ENCODE measurements at regions not wholly inside any gene's neighbourhood (a gene's known extent, or its start where the extent isn't known, plus 50 kb on each side); places are given as distances from the start of the nearest gene placed in this dataset.
"Not testable (repeated sequence)": the region's sequence is repeated elsewhere in the genome, so short reads cannot be mapped to it uniquely, and the experiment has no call there.

- Histone ChIP-seq H3K9me2 (replicated peaks; ENCODE audit: control insufficient read depth, low read length) (no peaks in the 10 kb centered on the region), H3K27me3 (ENCODE audit: control insufficient read depth, low read length) (no peaks in the 10 kb centered on the region), H3K4me3 (ENCODE audit: low read length) (no peak overlapping the region), H3K4me1 (ENCODE audit: control insufficient read depth, low read length) (no peaks in the 10 kb centered on the region), H3K27ac (ENCODE audit: low read depth, low read length) (no peak overlapping the region), H4K20me1 (ENCODE audit: control insufficient read depth, insufficient read depth, low read depth, low read length) (no peaks in the 10 kb centered on the region), H3F3A (ENCODE audit: control insufficient read depth, insufficient read depth) (no peaks in the 10 kb centered on the region), H3K36me3 (ENCODE audit: control insufficient read depth, low read length) (no peaks in the 10 kb centered on the region), H3K4me2 (ENCODE audit: low read length) (no peak overlapping the region), H3K9me3 (ENCODE audit: control insufficient read depth, insufficient read depth, low read length) (no peaks in the 10 kb centered on the region), H3K79me2 (ENCODE audit: control insufficient read depth, low read length) (no peaks in the 10 kb centered on the region)
- TF ChIP-seq CTCF (IDR thresholded peaks at IDR 0.05; ENCODE audit: low read depth, low read length, poor library complexity, severe bottlenecking), result no peak
- TF ChIP-seq EZH2phosphoT487 (IDR thresholded peaks at IDR 0.05; ENCODE audit: borderline replicate concordance, low read length), result no peak
Observed at GRCh38 chr6:128580224-128581110, 60.1 kb upstream of the PTPRK start.

DNA sequence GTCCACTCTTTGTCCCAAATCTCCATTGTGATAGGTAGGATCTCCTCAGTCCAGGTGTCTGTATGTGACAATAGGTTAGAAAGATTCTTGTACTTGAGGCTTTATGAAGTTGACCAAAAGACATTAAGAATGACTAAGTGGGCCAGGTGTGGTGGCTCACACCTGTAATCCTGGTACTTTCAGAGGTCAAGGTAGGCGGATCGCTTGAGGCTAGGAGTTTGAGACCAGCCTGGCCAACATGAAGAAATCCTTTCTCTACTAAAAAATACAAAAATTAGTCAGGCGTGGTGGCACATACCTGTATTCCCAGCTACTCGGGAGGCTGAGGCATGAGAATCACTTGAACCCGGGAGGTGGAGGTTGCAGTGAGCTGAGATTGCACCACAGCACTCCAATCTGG lies 54.9 kb upstream of the PTPRK start:
- not testable (repeated sequence) for H3K36me3 ChIP-seq (ENCODE audit: control insufficient read depth, low read length); H3K4me2 ChIP-seq (ENCODE audit: low read length); H3K9me3 ChIP-seq (ENCODE audit: control insufficient read depth, insufficient read depth, low read length); H3K27ac ChIP-seq (ENCODE audit: low read depth, low read length); H3K79me2 ChIP-seq (ENCODE audit: control insufficient read depth, low read length); H3F3A ChIP-seq (ENCODE audit: control insufficient read depth, insufficient read depth); H3K4me3 ChIP-seq (ENCODE audit: low read length); H4K20me1 ChIP-seq (ENCODE audit: control insufficient read depth, insufficient read depth, low read depth, low read length); H3K9me2 ChIP-seq (replicated peaks; ENCODE audit: control insufficient read depth, low read length); H3K4me1 ChIP-seq (ENCODE audit: control insufficient read depth, low read length); H3K27me3 ChIP-seq (ENCODE audit: control insufficient read depth, low read length)

GRCh38 chr6:128574402-128574801 lies 54.0 kb upstream of the PTPRK start:
- H4K20me1 ChIP-seq (ENCODE audit: control insufficient read depth, insufficient read depth, low read depth, low read length), result no peaks in the 10 kb centered on the region
- no peaks in the 10 kb centered on the region for H3K27me3 ChIP-seq (ENCODE audit: control insufficient read depth, low read length)
- H3K4me3 ChIP-seq (ENCODE audit: low read length), result no peak overlapping the region
- H3K9me3 ChIP-seq (ENCODE audit: control insufficient read depth, insufficient read depth, low read length), result no peaks in the 10 kb centered on the region
- TF ChIP-seq CTCF (IDR thresholded peaks at IDR 0.05; ENCODE audit: low read depth, low read length, poor library complexity, severe bottlenecking) (no peak), EZH2phosphoT487 (IDR thresholded peaks at IDR 0.05; ENCODE audit: borderline replicate concordance, low read length) (no peak)
- no peaks in the 10 kb centered on the region for H3K79me2 ChIP-seq (ENCODE audit: control insufficient read depth, low read length)
- no peaks in the 10 kb centered on the region for H3K4me1 ChIP-seq (ENCODE audit: control insufficient read depth, low read length)
- H3K9me2 ChIP-seq (replicated peaks; ENCODE audit: control insufficient read depth, low read length), result no peaks in the 10 kb centered on the region
- H3K36me3 ChIP-seq (ENCODE audit: control insufficient read depth, low read length), result no peaks in the 10 kb centered on the region
- no peak overlapping the region for H3K27ac ChIP-seq (ENCODE audit: low read depth, low read length)
- no peak overlapping the region for H3K4me2 ChIP-seq (ENCODE audit: low read length)
- no peaks in the 10 kb centered on the region for H3F3A ChIP-seq (ENCODE audit: control insufficient read depth, insufficient read depth)

- no peaks in the 10 kb centered on the region for H4K20me1 ChIP-seq (ENCODE audit: control insufficient read depth, insufficient read depth, low read depth, low read length)
- H3K4me2 ChIP-seq (ENCODE audit: low read length), result no peak overlapping the region
- H3K4me3 ChIP-seq (ENCODE audit: low read length), result no peak overlapping the region
- no peaks in the 10 kb centered on the region for H3K79me2 ChIP-seq (ENCODE audit: control insufficient read depth, low read length)
- H3K27me3 ChIP-seq (ENCODE audit: control insufficient read depth, low read length), result no peaks in the 10 kb centered on the region
- H3K4me1 ChIP-seq (ENCODE audit: control insufficient read depth, low read length), result no peaks in the 10 kb centered on the region
- no peaks in the 10 kb centered on the region for H3K9me3 ChIP-seq (ENCODE audit: control insufficient read depth, insufficient read depth, low read length)
- H3F3A ChIP-seq (ENCODE audit: control insufficient read depth, insufficient read depth), result no peaks in the 10 kb centered on the region
- no peak for TF ChIP-seq EZH2phosphoT487 (IDR thresholded peaks at IDR 0.05; ENCODE audit: borderline replicate concordance, low read length)
- no peak for TF ChIP-seq CTCF (IDR thresholded peaks at IDR 0.05; ENCODE audit: low read depth, low read length, poor library complexity, severe bottlenecking)
- H3K36me3 ChIP-seq (ENCODE audit: control insufficient read depth, low read length), result no peaks in the 10 kb centered on the region
- no peak overlapping the region for H3K27ac ChIP-seq (ENCODE audit: low read depth, low read length)
- H3K9me2 ChIP-seq (replicated peaks; ENCODE audit: control insufficient read depth, low read length), result no peaks in the 10 kb centered on the region
Observed at GRCh38 chr6:128573036-128573435, 52.6 kb upstream of the PTPRK start.

Data from DOHH2 (cell line).